A549 (cell line): ENCODE measurements at regions not wholly inside any gene's neighbourhood (a gene's known extent, or its start where the extent isn't known, plus 50 kb on each side); places are given as distances from the start of the nearest gene placed in this dataset.

Experiments used
- CTCF ChIP-seq: fragments of >200 bp; sonication (Bioruptor Twin); formaldehyde crosslinking; IDR thresholded peaks from 3 replicates; pipeline ENCODE4 v1.5.1; 2016
- ELK1 ChIP-seq: fragments of 150-350 bp; IDR thresholded peaks from 2 replicates; pipeline ENCODE4 v1.6.1; 2014; ENCODE audit warnings: low read depth, mild to moderate bottlenecking, low read length
- POLR2A ChIP-seq: IDR thresholded peaks from 2 replicates; pipeline ENCODE4 v1.6.1; 2012; ENCODE audit warnings: mild to moderate bottlenecking, low read length
- RFX5 ChIP-seq: fragments of 450-650 bp; IDR thresholded peaks from 2 replicates; pipeline ENCODE4 v1.7.1; 2014; ENCODE audit warnings: antibody characterized with exemption, mild to moderate bottlenecking, moderate library complexity

- TF ChIP-seq CTCF (no peak), POLR2A (no peak), ELK1 (no peak), RFX5 (no peak)
Measured at GRCh38 chr2:128670066-128670465, 351.4 kb upstream of the HS6ST1 start.
